Gastrocnemius medialis (tissue), 4 donors: ENCODE measurements at regions not wholly inside any gene's neighbourhood (a gene's known extent, or its start where the extent isn't known, plus 50 kb on each side); places are given as distances from the start of the nearest gene placed in this dataset.

ENCODE experiments used
- CTCF ChIP-seq, 5 experiments: fragments of 450-650 bp in 3 of 5; fragments of 200-600 bp in 2 of 5; sonication (generic) in 2 of 5; IDR thresholded peaks in 4 of 5; conservative IDR thresholded peaks in 1 of 5; 1 replicate in 4 of 5; 2 replicates in 1 of 5; pipeline ENCODE4 v1.5.1; 2016 to 2019; ENCODE audit warnings: antibody characterized with exemption in 5 of 5, mild to moderate bottlenecking in 3 of 5, moderate library complexity in 3 of 5
- POLR2A ChIP-seq, 2 donors: fragments of 450-650 bp; IDR thresholded peaks; one replicate each; pipeline ENCODE4 v1.6.1; 2017; ENCODE audit warnings: antibody characterized with exemption in 2 of 2, mild to moderate bottlenecking in 2 of 2, moderate library complexity in 2 of 2

DNA sequence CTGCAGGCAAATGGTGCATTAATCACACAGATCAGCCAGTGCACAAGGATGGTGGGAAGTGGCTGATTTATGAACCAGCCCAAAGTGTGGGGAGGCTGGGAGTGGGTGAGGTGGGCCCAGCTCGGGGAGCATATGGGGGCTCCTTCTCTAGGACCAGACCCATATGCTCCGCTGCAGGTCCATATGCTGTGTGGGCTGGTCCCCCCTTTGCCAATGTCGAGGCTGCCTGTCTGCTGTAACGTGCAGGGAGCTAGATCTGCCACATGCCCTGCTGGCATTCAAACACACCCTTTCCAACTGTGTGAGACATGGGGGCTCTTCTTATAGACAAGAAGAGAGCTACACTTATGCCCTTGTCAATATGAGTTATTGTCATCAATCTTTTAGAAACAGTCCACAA, 566.3 kb downstream of the DHX35 start:
- no peak for TF ChIP-seq POLR2A (IDR thresholded peaks at IDR 0.05)
- no peak for TF ChIP-seq CTCF (IDR thresholded peaks at IDR 0.05 in 4 of 5, conservative IDR thresholded peaks at IDR 0.05 in 1 of 5)
